ENCODE measurements at regions not wholly inside any gene's neighbourhood (a gene's known extent, or its start where the extent isn't known, plus 50 kb on each side); places are given as distances from the start of the nearest gene placed in this dataset.
"Not testable (repeated sequence)": the region's sequence is repeated elsewhere in the genome, so short reads cannot be mapped to it uniquely, and the experiment has no call there.

GRCh38 chr3:5874931-5875341, 687.4 kb downstream of the EDEM1 start:
- no peak for DNase-seq

- DNase-seq = no peak
Observed at GRCh38 chr3:5888851-5889250, 701.3 kb downstream of the EDEM1 start.

GRCh38 chr3:5889374-5889773, 701.9 kb downstream of the EDEM1 start:
- no peak for DNase-seq

GRCh38 chr3:5891711-5892110, 704.2 kb downstream of the EDEM1 start:
- DNase-seq = no peak

GRCh38 chr3:5898106-5898505, 710.6 kb downstream of the EDEM1 start:
- no peak for DNase-seq

- no peak for DNase-seq
Observed at GRCh38 chr3:5899014-5899761, 711.7 kb downstream of the EDEM1 start.

- DNase-seq = no peak
Observed at GRCh38 chr3:5917932-5918331, 730.4 kb downstream of the EDEM1 start.

- no peak for DNase-seq
Observed at GRCh38 chr3:5918626-5919025, 731.1 kb downstream of the EDEM1 start.

GRCh38 chr3:5929027-5929426, 741.5 kb downstream of the EDEM1 start:
- no peak for DNase-seq

GRCh38 chr3:5944061-5944460, 756.6 kb downstream of the EDEM1 start:
- DNase-seq = not testable (repeated sequence)

GRCh38 chr3:5948084-5948483, 760.6 kb downstream of the EDEM1 start:
- DNase-seq = no peak

- DNase-seq = no peak
Observed at GRCh38 chr3:5951026-5951425, 763.5 kb downstream of the EDEM1 start.

- no peak for DNase-seq
Observed at GRCh38 chr3:5972586-5972985, 785.1 kb downstream of the EDEM1 start.

- no peak for DNase-seq
Observed at GRCh38 chr3:5974630-5975322, 787.3 kb downstream of the EDEM1 start.

- DNase-seq = no peak
Observed at GRCh38 chr3:5977331-5977730, 789.8 kb downstream of the EDEM1 start.

- DNase-seq = no peak
Observed at GRCh38 chr3:5980475-5980874, 793.0 kb downstream of the EDEM1 start.

GRCh38 chr3:5994651-5995050, 807.1 kb downstream of the EDEM1 start:
- DNase-seq = no peak

- no peak for DNase-seq
Observed at GRCh38 chr3:6018456-6018855, 830.9 kb downstream of the EDEM1 start.

GRCh38 chr3:6022621-6023020, 835.1 kb downstream of the EDEM1 start:
- no peak for DNase-seq

GRCh38 chr3:6025032-6025431, 835.9 kb upstream of the GRM7 start:
- DNase-seq = no peak

GRCh38 chr3:6030648-6031047, 830.3 kb upstream of the GRM7 start:
- not testable (repeated sequence) for DNase-seq

GRCh38 chr3:6035626-6036025, 825.3 kb upstream of the GRM7 start:
- no peak for DNase-seq

GRCh38 chr3:6039971-6040370, 820.9 kb upstream of the GRM7 start:
- DNase-seq = no peak

GRCh38 chr3:6041894-6042293, 819.0 kb upstream of the GRM7 start:
- DNase-seq = no peak

- DNase-seq = no peak
Observed at GRCh38 chr3:6047016-6047415, 813.9 kb upstream of the GRM7 start.

Measured in activated CD8-positive, alpha-beta memory T cell treated with anti-CD3 and anti-CD28 coated beads, Interleukin-2, amount 50 U/mL, for 48 hours (primary cell).